ENCODE measurements at regions not wholly inside any gene's neighbourhood (a gene's known extent, or its start where the extent isn't known, plus 50 kb on each side); places are given as distances from the start of the nearest gene placed in this dataset.

DNA sequence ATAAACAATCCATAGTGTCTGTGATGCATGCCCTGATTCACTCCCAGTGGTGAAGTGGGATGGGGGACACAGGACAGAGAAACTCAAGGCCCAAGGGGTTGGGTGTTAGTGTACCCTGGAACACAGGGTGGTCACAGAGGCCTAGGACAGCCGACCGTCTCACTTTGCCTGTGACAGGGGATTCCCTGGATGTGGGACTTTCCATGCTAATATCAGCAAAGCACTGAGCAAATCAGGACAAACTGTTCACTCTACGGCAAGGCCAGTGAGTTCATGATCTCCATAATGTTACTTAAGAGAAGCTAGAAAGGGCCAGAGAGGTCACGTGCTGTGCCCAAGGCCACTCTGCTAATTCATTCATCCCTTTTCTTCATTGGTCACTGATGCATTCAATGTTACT, 158.7 kb upstream of the RBPJ start (continued):
- TF ChIP-seq, protein P1, sequence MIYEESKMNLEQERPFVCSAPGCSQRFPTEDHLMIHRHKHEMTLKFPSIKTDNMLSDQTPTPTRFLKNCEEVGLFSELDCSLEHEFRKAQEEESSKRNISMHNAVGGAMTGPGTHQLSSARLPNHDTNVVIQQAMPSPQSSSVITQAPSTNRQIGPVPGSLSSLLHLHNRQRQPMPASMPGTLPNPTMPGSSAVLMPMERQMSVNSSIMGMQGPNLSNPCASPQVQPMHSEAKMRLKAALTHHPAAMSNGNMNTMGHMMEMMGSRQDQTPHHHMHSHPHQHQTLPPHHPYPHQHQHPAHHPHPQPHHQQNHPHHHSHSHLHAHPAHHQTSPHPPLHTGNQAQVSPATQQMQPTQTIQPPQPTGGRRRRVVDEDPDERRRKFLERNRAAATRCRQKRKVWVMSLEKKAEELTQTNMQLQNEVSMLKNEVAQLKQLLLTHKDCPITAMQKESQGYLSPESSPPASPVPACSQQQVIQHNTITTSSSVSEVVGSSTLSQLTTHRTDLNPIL (CRISPR knock-in tag; IDR thresholded peaks at IDR 0.05; ENCODE audit: low read depth) = no peak
- TF ChIP-seq ZFP3 (CRISPR knock-in tag; IDR thresholded peaks at IDR 0.05) = no peak

DNA sequence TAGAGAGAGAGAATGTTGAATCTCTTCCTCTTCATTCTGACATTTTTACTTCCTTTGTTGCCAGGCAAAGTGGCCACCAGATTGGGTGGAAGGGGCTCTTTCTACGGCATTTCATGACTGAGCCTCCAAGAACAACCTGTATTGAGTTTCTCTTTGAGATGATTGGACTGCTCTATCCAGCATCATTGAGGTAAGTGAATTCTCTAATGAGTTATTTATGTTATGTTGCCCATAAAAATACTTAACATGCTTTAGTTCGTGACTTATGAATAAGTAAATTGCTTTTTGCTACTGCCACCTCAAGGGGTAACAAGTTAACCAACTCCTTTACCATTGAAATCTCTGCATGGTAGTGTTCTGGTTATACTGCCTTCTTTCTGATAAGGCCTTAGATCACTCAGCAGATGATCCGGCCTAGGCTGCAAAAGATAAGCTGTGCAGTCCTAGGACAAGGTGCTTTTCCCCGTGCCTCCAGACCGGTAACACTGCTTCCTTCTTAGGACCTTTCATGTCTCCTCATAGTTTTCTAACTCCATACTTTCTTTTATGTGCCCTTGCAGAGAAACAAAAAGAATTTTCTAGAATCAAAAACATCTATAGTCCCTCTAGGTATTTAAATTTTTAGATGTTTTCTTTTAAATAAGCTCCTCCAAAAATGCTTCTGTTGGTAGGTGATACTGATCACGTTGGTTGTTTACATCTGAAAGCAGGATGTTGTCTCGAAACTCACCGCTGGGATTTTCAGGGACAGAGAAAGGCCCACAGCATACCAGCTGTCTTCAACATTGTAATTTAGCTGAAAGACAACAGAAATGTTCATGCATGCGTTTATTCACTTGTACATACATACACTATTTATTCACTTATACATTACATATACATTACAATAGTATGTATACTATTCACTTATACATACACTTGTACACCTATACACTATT, 157.1 kb upstream of the RBPJ start:
- ATAC-seq = no peak

DNA sequence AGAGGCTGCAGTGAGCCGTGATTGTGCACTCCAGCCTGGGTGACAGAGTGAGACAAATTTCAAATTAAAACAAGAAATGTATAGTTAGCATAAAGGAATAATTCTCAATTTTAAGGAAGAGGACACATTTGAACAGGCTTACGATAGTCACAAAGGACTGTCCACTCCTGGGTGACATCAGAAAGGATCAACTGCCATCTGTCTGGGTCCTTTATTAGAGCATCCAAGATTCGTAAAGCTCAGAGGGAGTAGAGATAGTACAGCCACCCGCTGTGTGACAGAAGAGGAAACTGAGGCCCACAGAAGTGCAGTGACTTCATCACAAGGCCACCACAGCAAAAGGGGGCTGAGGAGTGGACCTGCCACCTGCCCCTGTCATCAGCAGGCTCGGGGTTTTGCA, 149.3 kb upstream of the RBPJ start:
- ATAC-seq = no peak
- TF ChIP-seq GLIS3 (CRISPR knock-in tag; IDR thresholded peaks at IDR 0.05) = no peak
- TF ChIP-seq ISL1 (CRISPR knock-in tag; IDR thresholded peaks at IDR 0.05) = no peak
- no peak for TF ChIP-seq RARB (CRISPR knock-in tag; IDR thresholded peaks at IDR 0.05)
- no peak for TF ChIP-seq ESRRG (CRISPR knock-in tag; IDR thresholded peaks at IDR 0.05)
- no peak for TF ChIP-seq TCF4 (CRISPR knock-in tag; IDR thresholded peaks at IDR 0.05; ENCODE audit: borderline replicate concordance)
- TF ChIP-seq OSR1 (CRISPR knock-in tag; IDR thresholded peaks at IDR 0.05) = no peak
- TF ChIP-seq, protein P2, sequence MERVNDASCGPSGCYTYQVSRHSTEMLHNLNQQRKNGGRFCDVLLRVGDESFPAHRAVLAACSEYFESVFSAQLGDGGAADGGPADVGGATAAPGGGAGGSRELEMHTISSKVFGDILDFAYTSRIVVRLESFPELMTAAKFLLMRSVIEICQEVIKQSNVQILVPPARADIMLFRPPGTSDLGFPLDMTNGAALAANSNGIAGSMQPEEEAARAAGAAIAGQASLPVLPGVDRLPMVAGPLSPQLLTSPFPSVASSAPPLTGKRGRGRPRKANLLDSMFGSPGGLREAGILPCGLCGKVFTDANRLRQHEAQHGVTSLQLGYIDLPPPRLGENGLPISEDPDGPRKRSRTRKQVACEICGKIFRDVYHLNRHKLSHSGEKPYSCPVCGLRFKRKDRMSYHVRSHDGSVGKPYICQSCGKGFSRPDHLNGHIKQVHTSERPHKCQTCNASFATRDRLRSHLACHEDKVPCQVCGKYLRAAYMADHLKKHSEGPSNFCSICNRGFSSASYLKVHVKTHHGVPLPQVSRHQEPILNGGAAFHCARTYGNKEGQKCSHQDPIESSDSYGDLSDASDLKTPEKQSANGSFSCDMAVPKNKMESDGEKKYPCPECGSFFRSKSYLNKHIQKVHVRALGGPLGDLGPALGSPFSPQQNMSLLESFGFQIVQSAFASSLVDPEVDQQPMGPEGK (CRISPR knock-in tag; IDR thresholded peaks at IDR 0.05; ENCODE audit: borderline replicate concordance) = no peak
- TF ChIP-seq ZNF70 (CRISPR knock-in tag; IDR thresholded peaks at IDR 0.05) = no peak
- no peak for TF ChIP-seq ZFP30 (CRISPR knock-in tag; IDR thresholded peaks at IDR 0.05)

More for the DNA sequence above, 157.1 kb upstream of the RBPJ start:
- TF ChIP-seq CSDC2 (CRISPR knock-in tag; IDR thresholded peaks at IDR 0.05) (no peak), ZNF565 (CRISPR knock-in tag; conservative IDR thresholded peaks at IDR 0.05; ENCODE audit: low read depth) (no peak), SNAI2 (CRISPR knock-in tag; IDR thresholded peaks at IDR 0.05) (no peak), ISL1 (CRISPR knock-in tag; IDR thresholded peaks at IDR 0.05) (no peak), ZC3H10 (CRISPR knock-in tag; IDR thresholded peaks at IDR 0.05) (no peak), ZFP3 (CRISPR knock-in tag; IDR thresholded peaks at IDR 0.05) (no peak), ESRRG (CRISPR knock-in tag; IDR thresholded peaks at IDR 0.05) (no peak), BACH2 (CRISPR knock-in tag; IDR thresholded peaks at IDR 0.05; ENCODE audit: borderline replicate concordance) (no peak), ARNTL (CRISPR knock-in tag; IDR thresholded peaks at IDR 0.05; ENCODE audit: borderline replicate concordance, low read depth) (no peak), GLIS3 (CRISPR knock-in tag; IDR thresholded peaks at IDR 0.05) (no peak), RARB (CRISPR knock-in tag; IDR thresholded peaks at IDR 0.05) (no peak), ZFP30 (CRISPR knock-in tag; IDR thresholded peaks at IDR 0.05) (no peak), TOX (CRISPR knock-in tag; IDR thresholded peaks at IDR 0.05; ENCODE audit: borderline replicate concordance) (no peak)
- TF ChIP-seq, protein P1 (CRISPR knock-in tag; IDR thresholded peaks at IDR 0.05; ENCODE audit: low read depth) = no peak
- TF ChIP-seq, protein P2 (CRISPR knock-in tag; IDR thresholded peaks at IDR 0.05; ENCODE audit: borderline replicate concordance) = no peak
- TF ChIP-seq, protein P3, sequence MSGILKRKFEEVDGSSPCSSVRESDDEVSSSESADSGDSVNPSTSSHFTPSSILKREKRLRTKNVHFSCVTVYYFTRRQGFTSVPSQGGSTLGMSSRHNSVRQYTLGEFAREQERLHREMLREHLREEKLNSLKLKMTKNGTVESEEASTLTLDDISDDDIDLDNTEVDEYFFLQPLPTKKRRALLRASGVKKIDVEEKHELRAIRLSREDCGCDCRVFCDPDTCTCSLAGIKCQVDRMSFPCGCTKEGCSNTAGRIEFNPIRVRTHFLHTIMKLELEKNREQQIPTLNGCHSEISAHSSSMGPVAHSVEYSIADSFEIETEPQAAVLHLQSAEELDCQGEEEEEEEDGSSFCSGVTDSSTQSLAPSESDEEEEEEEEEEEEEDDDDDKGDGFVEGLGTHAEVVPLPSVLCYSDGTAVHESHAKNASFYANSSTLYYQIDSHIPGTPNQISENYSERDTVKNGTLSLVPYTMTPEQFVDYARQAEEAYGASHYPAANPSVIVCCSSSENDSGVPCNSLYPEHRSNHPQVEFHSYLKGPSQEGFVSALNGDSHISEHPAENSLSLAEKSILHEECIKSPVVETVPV (CRISPR knock-in tag; IDR thresholded peaks at IDR 0.05) = no peak

DNA sequence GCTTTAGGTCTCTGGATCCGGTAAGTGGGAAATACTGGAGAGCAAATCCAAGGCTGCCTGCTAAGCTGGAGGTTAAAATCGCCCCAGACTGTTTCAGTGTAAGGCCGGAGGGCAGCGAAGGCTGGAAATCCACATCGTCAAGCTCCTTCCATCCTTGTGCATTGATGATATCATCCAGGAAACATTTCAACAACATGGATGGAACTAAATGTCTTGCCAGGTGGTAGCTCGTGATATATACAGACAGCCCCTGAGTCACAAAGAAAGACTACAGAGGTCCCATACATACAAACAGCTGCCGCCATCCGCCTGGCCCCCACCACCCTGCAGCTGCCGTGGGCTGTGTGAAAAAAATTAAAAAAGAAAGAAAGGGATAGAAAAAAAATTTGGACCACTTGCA, 148.9 kb upstream of the RBPJ start:
- ATAC-seq = no peak
- no peak for TF ChIP-seq PPARA (CRISPR knock-in tag; IDR thresholded peaks at IDR 0.05; ENCODE audit: borderline replicate concordance)
- TF ChIP-seq, protein P4, sequence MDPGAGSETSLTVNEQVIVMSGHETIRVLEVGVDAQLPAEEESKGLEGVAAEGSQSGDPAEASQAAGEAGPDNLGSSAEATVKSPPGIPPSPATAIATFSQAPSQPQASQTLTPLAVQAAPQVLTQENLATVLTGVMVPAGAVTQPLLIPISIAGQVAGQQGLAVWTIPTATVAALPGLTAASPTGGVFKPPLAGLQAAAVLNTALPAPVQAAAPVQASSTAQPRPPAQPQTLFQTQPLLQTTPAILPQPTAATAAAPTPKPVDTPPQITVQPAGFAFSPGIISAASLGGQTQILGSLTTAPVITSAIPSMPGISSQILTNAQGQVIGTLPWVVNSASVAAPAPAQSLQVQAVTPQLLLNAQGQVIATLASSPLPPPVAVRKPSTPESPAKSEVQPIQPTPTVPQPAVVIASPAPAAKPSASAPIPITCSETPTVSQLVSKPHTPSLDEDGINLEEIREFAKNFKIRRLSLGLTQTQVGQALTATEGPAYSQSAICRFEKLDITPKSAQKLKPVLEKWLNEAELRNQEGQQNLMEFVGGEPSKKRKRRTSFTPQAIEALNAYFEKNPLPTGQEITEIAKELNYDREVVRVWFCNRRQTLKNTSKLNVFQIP (CRISPR knock-in tag; IDR thresholded peaks at IDR 0.05; ENCODE audit: borderline replicate concordance, low read depth) = no peak
- TF ChIP-seq, protein P5, sequence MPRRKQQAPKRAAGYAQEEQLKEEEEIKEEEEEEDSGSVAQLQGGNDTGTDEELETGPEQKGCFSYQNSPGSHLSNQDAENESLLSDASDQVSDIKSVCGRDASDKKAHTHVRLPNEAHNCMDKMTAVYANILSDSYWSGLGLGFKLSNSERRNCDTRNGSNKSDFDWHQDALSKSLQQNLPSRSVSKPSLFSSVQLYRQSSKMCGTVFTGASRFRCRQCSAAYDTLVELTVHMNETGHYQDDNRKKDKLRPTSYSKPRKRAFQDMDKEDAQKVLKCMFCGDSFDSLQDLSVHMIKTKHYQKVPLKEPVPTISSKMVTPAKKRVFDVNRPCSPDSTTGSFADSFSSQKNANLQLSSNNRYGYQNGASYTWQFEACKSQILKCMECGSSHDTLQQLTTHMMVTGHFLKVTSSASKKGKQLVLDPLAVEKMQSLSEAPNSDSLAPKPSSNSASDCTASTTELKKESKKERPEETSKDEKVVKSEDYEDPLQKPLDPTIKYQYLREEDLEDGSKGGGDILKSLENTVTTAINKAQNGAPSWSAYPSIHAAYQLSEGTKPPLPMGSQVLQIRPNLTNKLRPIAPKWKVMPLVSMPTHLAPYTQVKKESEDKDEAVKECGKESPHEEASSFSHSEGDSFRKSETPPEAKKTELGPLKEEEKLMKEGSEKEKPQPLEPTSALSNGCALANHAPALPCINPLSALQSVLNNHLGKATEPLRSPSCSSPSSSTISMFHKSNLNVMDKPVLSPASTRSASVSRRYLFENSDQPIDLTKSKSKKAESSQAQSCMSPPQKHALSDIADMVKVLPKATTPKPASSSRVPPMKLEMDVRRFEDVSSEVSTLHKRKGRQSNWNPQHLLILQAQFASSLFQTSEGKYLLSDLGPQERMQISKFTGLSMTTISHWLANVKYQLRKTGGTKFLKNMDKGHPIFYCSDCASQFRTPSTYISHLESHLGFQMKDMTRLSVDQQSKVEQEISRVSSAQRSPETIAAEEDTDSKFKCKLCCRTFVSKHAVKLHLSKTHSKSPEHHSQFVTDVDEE (CRISPR knock-in tag; IDR thresholded peaks at IDR 0.05) = no peak
